A673 (cell line): ENCODE measurements at regions not wholly inside any gene's neighbourhood (a gene's known extent, or its start where the extent isn't known, plus 50 kb on each side); places are given as distances from the start of the nearest gene placed in this dataset.
A peak's percentile ranks its signal among the peaks of the same experiment; 100 is the strongest.

ENCODE experiments used
- BruUV-seq: library from RNA; stranded (reverse); fragments of 400-500 nt; replicated peaks from 2 replicates; lab custom pipeline; 2021; lab: Mats Ljungman, UMichigan
- CTCF ChIA-PET: fragments of 300-600 bp; sonication (Branson Sonifier 250); formaldehyde crosslinking; loops from one replicate; lab custom pipeline; 2022; ENCODE audit warnings: antibody characterized with exemption; lab: Charles Lee
- POLR2A ChIA-PET: fragments of 300-600 bp; sonication (Branson Sonifier 250); formaldehyde crosslinking; loops from one replicate; lab custom pipeline; 2022; ENCODE audit warnings: antibody characterized with exemption; ENCODE audit not compliant: low non-redundant PET; lab: Charles Lee
- DNase-seq: peaks from one replicate; pipeline ENCODE4 v3.0.0-alpha.2; 2015; ENCODE audit warnings: low spot score
- H3K27ac ChIP-seq: fragments of 200-600 bp; sonication (generic); 2 replicates; pipeline ENCODE4 v1.5.1; 2016; ENCODE audit warnings: mixed run types, low read depth, mild to moderate bottlenecking, mixed read lengths, antibody characterized with exemption, low read length; ENCODE audit not compliant: poor library complexity, severe bottlenecking
- H3K27me3 ChIP-seq: fragments of 200-600 bp; sonication (generic); replicated peaks from 2 replicates; pipeline ENCODE4 v1.6.1; 2017; ENCODE audit warnings: mixed run types, low read depth, mild to moderate bottlenecking, mixed read lengths, antibody characterized with exemption, low read length; ENCODE audit not compliant: insufficient read depth, poor library complexity
- H3K36me3 ChIP-seq: fragments of 200-600 bp; sonication (generic); 2 replicates; pipeline ENCODE4 v1.6.1; 2016; ENCODE audit warnings: mixed run types, mild to moderate bottlenecking, mixed read lengths, antibody characterized with exemption, low read length; ENCODE audit not compliant: insufficient read depth, poor library complexity, severe bottlenecking
- H3K4me1 ChIP-seq: fragments of 200-600 bp; sonication (generic); 2 replicates; pipeline ENCODE4 v1.6.1; 2017; ENCODE audit warnings: mixed run types, mild to moderate bottlenecking, mixed read lengths, antibody characterized with exemption, low read length; ENCODE audit not compliant: insufficient read depth, poor library complexity, severe bottlenecking
- H3K4me3 ChIP-seq: fragments of 200-600 bp; sonication (generic); 2 replicates; pipeline ENCODE4 v1.5.1; 2016; ENCODE audit warnings: low read depth, mixed run types, mild to moderate bottlenecking, mixed read lengths, low read length; ENCODE audit not compliant: poor library complexity, severe bottlenecking
- H3K9me3 ChIP-seq: fragments of 200-600 bp; sonication (generic); 2 replicates; pipeline ENCODE4 v1.6.1; 2016; ENCODE audit warnings: mixed run types, low read depth, mild to moderate bottlenecking, mixed read lengths, antibody characterized with exemption, low read length; ENCODE audit not compliant: poor library complexity, severe bottlenecking
- CTCF ChIP-seq: fragments of 300-800, 200-600 bp; sonication (generic); conservative IDR thresholded peaks from 2 replicates; pipeline ENCODE4 v1.5.1; 2017; ENCODE audit warnings: low read depth, mild to moderate bottlenecking, antibody characterized with exemption, low read length, moderate library complexity, mixed read lengths
- EZH2 ChIP-seq: fragments of 200-600 bp; sonication (generic); IDR thresholded peaks from 2 replicates; pipeline ENCODE4 v1.6.1; 2017; ENCODE audit warnings: borderline replicate concordance, low read depth, mild to moderate bottlenecking, mixed read lengths, antibody characterized with exemption, low read length; ENCODE audit not compliant: poor library complexity, severe bottlenecking
- intact Hi-C: fragments of 100-400 bp; cut with micrococcal nuclease; formaldehyde crosslinking; loops from one replicate; pipeline ENCODE4 v1.10.0; 2022; ENCODE audit not compliant: unreplicated experiment

DNA sequence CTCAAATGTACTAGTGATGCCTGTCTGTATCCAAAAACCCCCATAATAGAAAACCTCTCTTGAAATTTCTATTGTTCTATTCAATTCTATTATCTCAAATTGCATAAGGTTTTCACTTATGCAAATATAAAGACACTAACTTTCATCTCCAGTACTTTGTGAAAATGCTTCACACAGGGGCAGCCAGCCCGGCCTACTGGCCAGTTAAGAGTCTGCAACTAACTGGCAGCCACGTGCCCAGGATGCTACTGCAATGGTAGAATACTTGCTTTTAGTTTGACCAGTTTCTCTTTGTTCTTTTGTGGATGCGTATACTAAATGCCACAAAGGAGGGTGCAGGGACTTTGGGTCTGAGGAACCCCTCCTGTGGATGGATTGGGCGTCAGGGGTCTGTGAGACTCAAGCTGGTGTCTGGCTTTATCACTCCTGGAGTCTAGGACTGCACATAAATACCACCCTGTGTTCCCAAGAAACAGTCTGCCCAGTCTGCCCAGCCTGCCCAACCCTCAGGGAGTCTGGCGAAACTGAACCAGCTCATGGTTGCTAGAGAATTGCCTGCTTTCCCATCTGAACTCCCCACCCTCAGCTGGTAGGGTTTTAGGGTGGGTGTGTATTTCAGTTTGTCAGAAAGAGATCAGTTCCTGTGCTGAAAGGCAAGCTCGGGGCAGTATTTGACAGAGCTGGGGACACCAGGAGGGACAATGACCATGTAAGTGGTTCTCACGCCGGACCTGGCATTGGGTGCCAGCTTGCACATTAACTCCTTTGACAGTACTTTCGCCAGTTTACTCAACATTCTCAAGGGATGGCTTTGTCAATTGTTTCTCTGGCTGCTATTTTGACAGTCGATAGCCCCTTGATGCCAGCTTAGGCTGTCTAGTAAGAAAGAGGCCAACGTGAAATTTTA lies 558.2 kb upstream of the JAG1 start:
- intact Hi-C loops = no loop called here
- peaks cover 36% of the 10 kb centered on the region for H3K4me1 ChIP-seq
- no peak overlapping the region for H3K4me3 ChIP-seq
- no peak overlapping the region for H3K27ac ChIP-seq
- H3K9me3 ChIP-seq = no peaks in the 10 kb centered on the region
- DNase-seq = no peak
- TF ChIP-seq EZH2 (no peak), CTCF (no peak)
- no peaks in the 10 kb centered on the region for H3K27me3 ChIP-seq
- ChIA-PET POLR2A (interaction anchor here (0.5 kb wide), 1 partner anchor 498 kb away, joined by 3 read pairs; no protein-coding TSS in a partner anchor), CTCF (no interaction called here)
- no TSS peak for BruUV-seq
- H3K36me3 ChIP-seq = no peaks in the 10 kb centered on the region

DNA sequence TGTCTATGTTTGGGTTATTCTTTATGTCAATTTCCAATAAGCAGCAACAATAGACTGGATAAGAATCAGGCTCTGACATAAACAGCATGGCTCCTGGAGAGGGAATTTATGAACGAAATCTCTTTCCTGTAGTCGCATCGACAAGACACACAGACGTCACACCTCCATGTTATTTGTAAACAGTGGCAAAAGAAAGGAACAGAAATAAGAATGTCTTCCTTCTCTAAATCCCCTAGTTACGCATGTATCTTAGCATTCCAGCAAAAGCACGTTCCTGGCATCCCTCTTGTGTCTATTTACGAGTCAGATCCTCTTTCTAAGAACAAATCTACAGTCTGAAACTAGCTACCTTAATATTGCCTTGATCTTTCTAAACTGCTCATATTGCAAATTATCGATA lies 559.1 kb upstream of the JAG1 start:
- H3K4me1 ChIP-seq = peaks cover 36% of the 10 kb centered on the region
- TF ChIP-seq CTCF (no peak), EZH2 (no peak)
- BruUV-seq = no TSS peak
- ChIA-PET CTCF (no interaction called here), POLR2A (no interaction called here)
- intact Hi-C loops = no loop called here
- no peak overlapping the region for H3K4me3 ChIP-seq
- no peaks in the 10 kb centered on the region for H3K27me3 ChIP-seq
- H3K36me3 ChIP-seq = no peaks in the 10 kb centered on the region
- no peak overlapping the region for H3K27ac ChIP-seq
- H3K9me3 ChIP-seq = no peaks in the 10 kb centered on the region
- no peak for DNase-seq

- TF ChIP-seq EZH2 (no peak), CTCF (no peak)
- Histone ChIP-seq H3K27me3 (no peaks in the 10 kb centered on the region), H3K4me1 (peaks cover 28% of the 10 kb centered on the region), H3K9me3 (no peaks in the 10 kb centered on the region), H3K36me3 (no peaks in the 10 kb centered on the region), H3K27ac (no peak overlapping the region), H3K4me3 (no peak overlapping the region)
- BruUV-seq = no TSS peak
- ChIA-PET POLR2A (no interaction called here), CTCF (no interaction called here)
- DNase-seq = peak; percentile 32
- intact Hi-C loops = no loop called here
Observed at GRCh38 chr20:11234181-11234580, 560.4 kb upstream of the JAG1 start.
